GM20000 (cell line): ENCODE measurements at regions not wholly inside any gene's neighbourhood (a gene's known extent, or its start where the extent isn't known, plus 50 kb on each side); places are given as distances from the start of the nearest gene placed in this dataset.

Experiments used
- DNase-seq: peaks from one replicate; pipeline ENCODE4 v3.0.0; 2012; ENCODE audit warnings: low spot score
- TF ChIP-seq, protein P1 (sequence below): IDR thresholded peaks from 2 replicates; pipeline ENCODE4 v1.5.1; 2012; ENCODE audit warnings: mild to moderate bottlenecking, control low read depth; ENCODE audit errors: extremely low read depth, missing control alignments

DNA sequence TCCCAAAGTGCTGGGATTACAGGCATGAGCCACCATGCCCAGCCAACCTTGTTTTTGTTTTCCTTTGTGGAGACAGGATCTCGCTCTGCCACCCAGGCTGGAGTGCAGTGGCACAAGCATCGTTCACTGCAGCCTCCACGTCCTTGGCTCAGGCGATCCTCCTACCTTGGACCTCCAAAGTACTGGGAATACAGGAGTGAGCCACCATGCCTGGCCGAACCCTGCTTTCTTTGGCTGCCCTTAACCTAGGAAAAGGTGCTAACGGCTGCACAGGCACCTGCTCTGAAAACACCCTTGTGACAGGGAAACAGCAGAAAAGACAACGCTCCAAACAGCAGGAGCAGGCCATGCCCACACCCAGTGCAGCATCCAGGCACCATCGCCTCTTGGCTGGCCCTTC lies 71.9 kb downstream of the OAT start:
- TF ChIP-seq, protein P1, sequence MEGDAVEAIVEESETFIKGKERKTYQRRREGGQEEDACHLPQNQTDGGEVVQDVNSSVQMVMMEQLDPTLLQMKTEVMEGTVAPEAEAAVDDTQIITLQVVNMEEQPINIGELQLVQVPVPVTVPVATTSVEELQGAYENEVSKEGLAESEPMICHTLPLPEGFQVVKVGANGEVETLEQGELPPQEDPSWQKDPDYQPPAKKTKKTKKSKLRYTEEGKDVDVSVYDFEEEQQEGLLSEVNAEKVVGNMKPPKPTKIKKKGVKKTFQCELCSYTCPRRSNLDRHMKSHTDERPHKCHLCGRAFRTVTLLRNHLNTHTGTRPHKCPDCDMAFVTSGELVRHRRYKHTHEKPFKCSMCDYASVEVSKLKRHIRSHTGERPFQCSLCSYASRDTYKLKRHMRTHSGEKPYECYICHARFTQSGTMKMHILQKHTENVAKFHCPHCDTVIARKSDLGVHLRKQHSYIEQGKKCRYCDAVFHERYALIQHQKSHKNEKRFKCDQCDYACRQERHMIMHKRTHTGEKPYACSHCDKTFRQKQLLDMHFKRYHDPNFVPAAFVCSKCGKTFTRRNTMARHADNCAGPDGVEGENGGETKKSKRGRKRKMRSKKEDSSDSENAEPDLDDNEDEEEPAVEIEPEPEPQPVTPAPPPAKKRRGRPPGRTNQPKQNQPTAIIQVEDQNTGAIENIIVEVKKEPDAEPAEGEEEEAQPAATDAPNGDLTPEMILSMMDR: no peak
- no peak for DNase-seq

DNA sequence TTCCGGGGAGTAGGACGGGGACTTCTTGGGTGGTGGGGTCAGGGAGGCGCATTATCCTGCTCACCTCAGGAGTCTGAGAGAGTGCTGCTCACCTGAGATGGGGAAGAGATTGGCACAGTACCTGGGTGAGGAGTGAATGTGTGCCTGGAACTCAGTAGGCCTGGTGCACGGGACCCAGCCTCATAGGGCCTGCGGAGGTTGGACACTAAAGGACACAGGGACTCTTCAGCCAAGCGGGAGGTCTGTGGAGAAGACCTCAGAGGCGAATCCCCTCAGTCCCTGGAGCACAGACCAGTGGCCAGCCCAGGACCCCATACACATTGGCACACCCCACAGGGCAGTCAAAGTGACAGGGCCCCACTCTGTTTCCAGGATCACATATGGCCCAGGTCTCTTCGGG lies 73.2 kb downstream of the OAT start:
- TF ChIP-seq, protein P1: no peak
- no peak for DNase-seq

DNA sequence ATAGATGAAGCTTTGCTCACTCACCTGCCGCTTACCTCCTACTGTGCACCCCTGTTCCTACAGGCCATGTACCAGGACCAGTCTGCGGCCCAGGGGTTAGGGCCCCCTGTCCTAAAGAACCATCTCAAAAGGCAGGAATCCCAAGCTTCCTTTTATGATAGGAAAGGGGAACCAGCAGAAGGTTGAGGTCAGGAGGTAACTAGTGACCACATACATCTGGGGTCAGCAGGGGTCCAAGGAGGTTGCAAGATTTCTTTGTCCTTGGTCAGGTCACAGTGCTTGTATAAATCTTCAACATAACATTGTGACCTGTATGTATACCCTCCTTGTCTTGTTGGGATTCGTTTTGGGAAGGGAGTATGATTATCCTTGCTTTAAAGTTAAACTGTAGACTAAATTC lies 73.8 kb downstream of the OAT start:
- DNase-seq: no peak
- TF ChIP-seq, protein P1: no peak

DNA sequence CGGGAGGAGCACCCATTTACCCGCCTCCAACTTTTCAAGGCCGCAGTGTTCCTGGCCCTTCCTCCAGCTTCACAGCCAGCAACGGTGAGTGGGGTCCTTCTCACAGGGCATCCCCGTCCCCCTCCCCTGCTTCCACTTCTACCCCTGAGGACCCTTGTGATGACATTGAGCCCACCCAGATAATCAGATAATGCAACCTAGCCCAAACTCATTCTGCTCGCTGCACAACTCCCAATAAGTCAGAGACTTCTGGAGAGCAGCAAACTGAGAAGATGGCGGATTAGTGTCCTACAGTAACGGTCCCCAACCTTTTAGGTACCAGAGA lies 74.5 kb downstream of the OAT start:
- TF ChIP-seq, protein P1: no peak

DNA sequence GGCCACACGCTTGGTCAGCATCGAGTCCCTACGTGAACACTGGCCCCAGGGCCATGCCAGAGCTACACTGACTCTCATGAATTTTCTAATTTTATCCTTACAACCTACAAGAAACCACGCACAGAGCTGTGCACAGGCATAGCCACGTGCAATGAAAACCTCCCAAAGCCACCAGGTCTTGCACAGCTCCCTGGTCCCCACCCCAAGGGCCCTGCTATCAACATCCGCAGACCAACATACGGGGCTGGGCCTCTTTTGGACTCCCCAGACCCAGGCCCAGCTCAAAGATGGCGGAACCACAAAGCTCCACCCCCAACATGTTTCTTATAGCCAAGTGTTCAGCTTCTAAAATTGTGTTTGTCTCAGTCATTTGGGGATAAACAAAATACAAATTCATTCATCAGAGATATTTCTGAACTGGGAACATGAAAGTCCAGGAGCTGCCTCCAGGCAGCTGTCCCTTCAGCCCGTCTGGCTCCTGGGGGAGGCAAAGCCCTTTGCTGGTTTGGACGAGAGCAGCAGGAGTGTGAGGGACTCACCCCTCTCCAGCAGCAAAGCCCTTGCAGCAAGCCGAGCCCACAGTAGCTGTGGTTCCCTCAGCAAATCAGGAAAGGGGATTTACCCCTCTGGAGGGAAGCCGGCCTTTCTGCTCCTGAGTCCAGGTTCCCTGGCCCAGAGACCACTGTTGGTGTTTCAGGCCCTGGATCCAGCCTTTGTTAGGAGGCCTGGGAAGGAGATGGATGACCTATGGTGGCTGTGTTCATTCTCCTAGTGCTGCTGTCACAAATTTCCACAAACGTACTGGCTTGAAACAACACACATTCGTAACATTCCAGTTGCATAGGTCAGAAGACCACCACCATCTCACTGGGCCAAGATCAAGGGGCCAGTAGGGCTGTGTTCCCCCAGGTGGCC lies 75.1 kb downstream of the OAT start:
- TF ChIP-seq, protein P1: no peak
- DNase-seq: no peak

More for the DNA sequence above, 74.5 kb downstream of the OAT start:
- no peak for DNase-seq

DNA sequence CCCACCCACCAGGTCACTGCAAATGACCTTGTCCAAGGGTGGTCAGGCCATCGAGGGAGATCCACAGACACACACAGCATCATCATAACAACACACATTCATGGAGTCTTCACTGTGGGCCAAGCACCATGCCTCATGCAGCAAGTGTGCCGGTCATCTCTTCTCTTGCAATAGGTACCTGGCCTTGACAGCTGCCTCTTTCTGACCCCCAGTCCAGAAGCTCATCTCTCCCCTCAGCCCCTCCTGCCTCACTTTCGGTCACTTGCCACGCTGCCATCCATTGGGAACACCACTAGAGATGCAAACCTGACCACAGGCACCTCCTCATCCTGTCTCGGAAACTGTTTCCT lies 75.9 kb downstream of the OAT start:
- no peak for DNase-seq
- TF ChIP-seq, protein P1: no peak

DNA sequence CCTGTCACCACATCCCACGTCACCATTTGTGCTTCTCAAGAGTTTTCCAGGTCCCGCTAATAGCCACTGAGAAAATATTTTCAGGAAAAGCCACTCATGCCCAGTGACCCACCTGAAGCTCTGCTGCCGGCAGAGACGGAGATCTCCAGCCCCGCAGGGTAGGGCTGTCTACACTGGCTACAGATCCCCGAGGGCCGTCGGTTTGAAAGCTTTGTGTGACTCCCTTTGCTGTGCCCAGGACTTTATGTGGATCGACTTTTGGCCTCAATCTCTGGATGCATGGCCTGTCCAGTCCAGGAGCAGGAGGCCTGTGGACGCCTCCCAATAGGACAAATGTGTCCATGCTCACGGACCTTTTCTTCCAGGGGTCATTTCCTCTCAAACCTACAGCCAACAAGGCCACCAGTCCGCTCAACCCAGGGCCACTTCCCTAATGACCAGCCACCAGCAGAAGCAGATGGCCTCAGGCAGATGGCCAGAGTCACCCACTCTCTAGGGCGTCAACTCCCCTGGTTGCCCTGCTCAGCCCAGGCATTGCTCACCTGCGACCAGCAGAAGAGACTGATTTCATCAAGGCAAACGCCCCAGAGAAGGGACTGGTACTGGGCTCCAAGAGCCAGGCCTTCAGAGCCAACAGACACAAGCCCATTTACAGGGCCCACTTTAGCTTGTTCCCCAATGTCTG lies 76.4 kb downstream of the OAT start:
- TF ChIP-seq, protein P1: no peak
- DNase-seq: no peak
